H54 (cell line): ENCODE measurements at regions not wholly inside any gene's neighbourhood (a gene's known extent, or its start where the extent isn't known, plus 50 kb on each side); places are given as distances from the start of the nearest gene placed in this dataset.
"Not testable (repeated sequence)": the region's sequence is repeated elsewhere in the genome, so short reads cannot be mapped to it uniquely, and the experiment has no call there.

Source experiments
- DNase-seq: peaks from one replicate; pipeline ENCODE4 v3.0.0; 2011; ENCODE audit warnings: low spot score, mixed read lengths; ENCODE audit not compliant: insufficient read length
- FAIRE-seq: peaks from 3 replicates; lab custom pipeline; 2011; peaks lifted over from hg19 to GRCh38; lab: Jason Lieb, UNC
- POLR2A ChIP-seq: IDR thresholded peaks from 2 replicates; pipeline ENCODE4 v1.6.1; 2011; ENCODE audit warnings: low read depth, mild to moderate bottlenecking, low read length

DNA sequence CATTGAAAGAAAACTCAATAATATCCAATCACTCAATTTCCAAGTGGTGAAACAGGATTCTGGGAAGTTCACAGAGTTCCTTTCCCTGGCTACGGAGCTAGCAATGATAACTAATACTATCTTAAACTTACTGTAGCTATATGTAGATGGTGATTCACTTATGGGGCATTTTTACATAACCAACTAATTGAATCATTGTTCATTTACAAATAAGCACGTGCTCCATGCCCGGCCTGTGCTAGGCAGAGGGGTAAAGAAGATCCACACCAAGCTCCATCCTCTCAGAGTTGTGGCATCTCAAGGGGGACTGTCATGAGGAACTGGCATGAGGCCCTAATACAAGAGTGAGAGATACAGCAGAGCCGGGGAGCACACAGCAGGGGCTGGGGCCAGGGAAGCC is 176.3 kb downstream of the ANKRD30B start:
- no peak for TF ChIP-seq POLR2A
- FAIRE-seq (no peak), DNase-seq (no peak)

DNA sequence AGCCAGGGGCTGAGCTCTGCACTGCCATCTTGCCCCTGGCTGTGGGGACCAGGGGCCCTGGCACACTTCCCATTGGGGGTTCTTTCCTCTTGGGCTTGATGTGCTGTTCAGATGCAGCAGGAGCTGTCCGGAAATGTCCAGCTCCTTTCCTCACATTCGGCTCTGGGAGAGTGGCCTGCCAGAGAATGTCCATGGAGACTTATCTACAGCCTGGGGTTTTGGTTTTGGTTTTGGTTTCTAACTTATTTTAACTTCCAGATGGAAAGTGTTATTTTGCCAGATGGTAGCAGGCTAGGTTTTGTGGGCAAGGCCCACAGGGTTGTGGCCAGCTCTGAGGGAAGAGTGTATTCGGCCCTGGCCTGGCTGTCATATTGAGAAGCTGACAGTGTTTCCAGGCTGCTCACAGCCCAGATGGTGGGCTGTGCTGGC is 177.3 kb downstream of the ANKRD30B start:
- no peak for DNase-seq

DNA sequence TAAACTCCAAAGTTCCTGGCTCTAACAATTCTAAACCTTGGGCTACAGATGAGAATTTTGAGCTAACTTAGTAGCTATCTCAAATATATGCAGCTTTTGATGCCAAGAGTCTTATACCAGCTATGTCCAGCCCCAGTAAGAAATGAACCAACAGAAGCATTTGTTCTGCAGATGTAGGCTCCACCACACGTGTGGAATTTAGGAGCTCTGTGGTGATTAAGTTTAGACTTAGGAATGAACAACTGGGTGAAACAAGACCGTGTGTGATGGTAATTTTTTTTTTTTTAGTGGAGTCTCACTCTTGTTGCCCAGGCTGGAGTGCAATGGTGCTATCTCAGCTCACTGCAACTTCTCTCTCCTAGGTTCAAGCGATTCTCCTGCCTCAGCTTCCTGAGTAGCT is 179.7 kb downstream of the ANKRD30B start:
- FAIRE-seq (no peak), DNase-seq (no peak)
- no peak for TF ChIP-seq POLR2A

More for the DNA sequence above, 177.3 kb downstream of the ANKRD30B start:
- FAIRE-seq, result no peak
- TF ChIP-seq POLR2A, result no peak

DNA sequence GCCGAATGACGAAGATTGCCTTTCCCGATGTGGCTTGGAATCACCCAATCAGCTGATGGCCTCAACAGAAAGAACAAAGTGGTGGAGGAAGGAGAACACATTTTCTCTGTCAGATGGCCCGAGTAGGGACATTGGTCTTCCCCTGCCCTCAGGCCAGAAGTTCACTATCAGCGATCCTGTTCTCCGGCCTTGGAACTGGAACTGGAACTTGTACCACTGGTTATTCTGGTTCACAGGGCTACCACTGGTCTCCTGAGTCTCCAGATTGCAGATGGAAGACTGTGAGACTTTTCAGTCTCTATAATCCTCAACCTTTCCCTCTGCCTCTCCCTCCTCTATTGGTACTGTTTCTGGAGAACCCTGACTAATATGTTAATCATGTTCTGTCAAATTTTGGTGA is 180.4 kb downstream of the ANKRD30B start:
- FAIRE-seq (no peak), DNase-seq (no peak)
- TF ChIP-seq POLR2A, result no peak

DNA sequence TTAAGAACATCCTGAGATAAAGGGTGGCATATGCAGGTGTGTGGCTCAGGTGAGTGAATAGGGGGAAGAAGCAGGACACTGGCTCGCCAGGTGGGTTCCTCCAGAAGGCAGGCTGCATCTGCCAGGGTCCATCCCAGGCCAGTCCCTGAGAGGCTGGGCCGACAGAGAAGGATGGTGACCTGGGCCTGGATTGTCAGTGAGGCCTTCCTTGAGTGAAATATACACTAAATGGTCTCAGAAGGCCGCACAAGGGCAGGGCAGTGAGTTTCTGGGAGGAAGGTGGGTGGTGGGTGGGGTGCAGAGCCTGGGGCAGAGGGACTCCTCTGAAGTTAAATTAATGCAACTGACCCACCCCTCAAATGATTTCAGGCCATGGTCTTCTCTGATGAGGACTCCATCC is 182.1 kb downstream of the ANKRD30B start:
- no peak for TF ChIP-seq POLR2A
- no peak for DNase-seq
- no peak for FAIRE-seq

DNA sequence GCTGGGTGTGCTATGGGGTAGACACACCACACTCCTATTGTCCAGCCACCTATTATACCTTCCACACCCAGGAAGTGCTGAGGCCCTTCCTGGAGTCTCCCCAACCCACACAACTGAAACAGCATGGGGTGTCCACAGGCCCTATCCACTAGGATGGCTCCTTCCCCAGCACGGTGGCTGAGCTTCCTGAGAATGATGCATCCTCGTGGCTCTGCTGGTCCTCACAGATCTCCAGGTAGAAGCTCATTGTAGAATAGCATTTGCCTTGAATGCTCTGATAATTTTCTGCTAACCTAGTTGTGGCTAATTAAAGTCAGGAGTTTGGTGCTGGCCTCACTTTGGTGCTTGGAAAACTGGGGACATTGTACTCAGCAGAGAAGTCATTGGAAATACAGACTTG is 182.6 kb downstream of the ANKRD30B start:
- FAIRE-seq (no peak), DNase-seq (no peak)
- TF ChIP-seq POLR2A, result no peak

GRCh38 chr18:14933049-14933851 is 185.3 kb downstream of the ANKRD30B start:
- FAIRE-seq (no peak), DNase-seq (no peak)
- TF ChIP-seq POLR2A, result no peak

- FAIRE-seq (no peak), DNase-seq (no peak)
- TF ChIP-seq POLR2A, result no peak
These were observed 186.0 kb downstream of the ANKRD30B start for GRCh38 chr18:14933964-14934363.

GRCh38 chr18:14935210-14935609 is 187.2 kb downstream of the ANKRD30B start:
- FAIRE-seq (no peak), DNase-seq (no peak)
- TF ChIP-seq POLR2A, result no peak

DNA sequence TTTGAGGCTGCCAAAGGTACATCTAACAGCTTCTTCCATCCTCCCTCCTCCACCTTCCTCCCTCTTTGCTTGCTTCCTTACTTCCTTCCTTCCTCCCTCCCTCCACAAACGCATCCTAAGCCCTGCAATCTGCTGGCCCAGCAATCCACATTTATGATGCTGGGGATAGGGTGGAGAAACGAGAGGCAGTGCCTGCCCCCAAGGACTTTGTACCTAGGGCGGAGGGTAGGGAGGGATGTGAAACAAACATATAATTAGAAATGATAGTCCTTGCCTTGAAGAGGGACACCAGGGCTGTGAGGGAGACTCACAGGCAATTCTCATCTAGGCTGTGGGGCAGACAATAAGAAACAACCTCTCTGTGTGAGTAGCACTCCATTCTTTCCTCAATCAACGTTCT is 188.3 kb downstream of the ANKRD30B start:
- no peak for FAIRE-seq
- no peak for TF ChIP-seq POLR2A
- no peak for DNase-seq

GRCh38 chr18:14937271-14937670 is 189.3 kb downstream of the ANKRD30B start:
- FAIRE-seq (no peak), DNase-seq (no peak)
- no peak for TF ChIP-seq POLR2A

DNA sequence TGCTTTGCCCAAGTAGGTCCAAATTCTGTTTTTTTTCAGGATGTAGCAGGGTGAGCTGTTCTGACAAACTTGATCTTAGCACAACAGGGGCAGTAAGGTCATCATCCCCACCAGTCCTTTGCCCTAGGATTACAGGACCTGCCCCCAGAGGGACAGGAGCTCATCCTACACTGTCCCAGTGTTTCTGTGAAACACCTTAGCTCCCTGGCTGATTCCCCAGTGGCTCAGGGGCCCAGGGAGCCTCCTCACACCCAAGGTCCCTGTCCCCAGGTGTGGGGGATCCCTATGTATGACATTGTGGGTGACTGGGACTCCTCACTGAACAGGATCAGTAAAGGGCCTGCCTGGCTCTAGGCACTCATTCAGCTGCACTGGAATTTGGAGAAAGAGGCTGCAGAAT is 191.2 kb downstream of the ANKRD30B start:
- FAIRE-seq, result no peak
- no peak for DNase-seq
- TF ChIP-seq POLR2A, result no peak

- not testable (repeated sequence) for DNase-seq, FAIRE-seq
These were observed 192.1 kb downstream of the ANKRD30B start for GRCh38 chr18:14940106-14940505.

- no peak for FAIRE-seq
- no peak for DNase-seq
- no peak for TF ChIP-seq POLR2A
These were observed 192.8 kb downstream of the ANKRD30B start for GRCh38 chr18:14940735-14941134.

DNA sequence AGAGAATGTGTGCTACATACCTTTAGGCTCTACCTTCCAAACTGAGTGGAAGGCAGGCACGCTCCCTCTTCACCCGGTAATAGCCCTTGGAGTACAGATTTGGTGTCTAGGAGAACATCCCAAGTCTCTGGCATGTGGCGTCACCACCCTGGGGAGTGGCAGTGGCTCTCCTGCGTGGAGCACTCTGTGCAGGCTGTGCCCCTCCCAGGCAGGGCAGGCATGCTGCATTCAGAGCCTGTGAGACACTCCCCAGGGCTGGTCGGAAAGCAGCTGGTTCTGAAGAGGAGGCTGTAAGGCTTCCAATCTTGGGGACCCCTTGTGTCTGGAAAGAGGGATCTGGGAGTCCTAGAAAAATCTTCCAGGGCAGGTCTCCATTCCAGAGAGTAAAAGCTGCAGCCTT is 193.3 kb downstream of the ANKRD30B start:
- FAIRE-seq (no peak), DNase-seq (no peak)
- no peak for TF ChIP-seq POLR2A
